ENCODE measurements at regions not wholly inside any gene's neighbourhood (a gene's known extent, or its start where the extent isn't known, plus 50 kb on each side); places are given as distances from the start of the nearest gene placed in this dataset.

DNA sequence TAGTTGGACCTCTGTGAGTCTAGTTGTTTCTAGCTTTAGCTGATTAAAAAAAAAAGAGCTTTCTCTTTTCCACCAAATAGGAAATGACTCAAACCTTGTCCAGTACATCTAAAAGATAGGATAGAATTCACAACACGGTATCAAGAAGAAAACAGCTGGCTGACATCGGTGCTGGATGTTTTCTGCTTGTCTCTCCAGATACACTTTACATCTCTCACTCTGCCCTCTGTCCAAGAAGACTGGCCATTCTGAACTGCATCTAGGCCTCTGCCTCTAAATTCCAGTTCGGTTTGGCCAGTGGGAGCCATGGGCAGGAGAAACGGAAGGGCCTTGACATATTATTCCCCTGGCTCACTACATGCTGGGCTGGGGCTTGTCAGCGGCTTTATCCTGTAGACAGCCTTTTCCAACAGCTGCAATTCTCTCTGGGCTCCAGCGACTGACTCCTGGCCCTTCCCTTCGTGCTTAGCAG lies 57.3 kb upstream of the SHISA3 start:
- H3K27ac ChIP-seq (ENCODE audit: insufficient read length, low read depth, low read length) = no peak overlapping the region
- H3K4me1 ChIP-seq (ENCODE audit: insufficient read depth, low read length) = peaks cover 6% of the 10 kb centered on the region; the same call in 1 of the 2 replicates
- H3K23ac ChIP-seq (ENCODE audit: insufficient read length, low read depth, low read length) = no peak overlapping the region
- H4K8ac ChIP-seq (replicated peaks; ENCODE audit: insufficient read length, low read depth, low read length) = no peak overlapping the region
- H4K20me1 ChIP-seq (ENCODE audit: control insufficient read depth, insufficient read depth, insufficient read length) = no peaks in the 10 kb centered on the region
- no peak overlapping the region for H4K91ac ChIP-seq (ENCODE audit: insufficient read length, low read depth, low read length)
- H3K18ac ChIP-seq (ENCODE audit: insufficient read length, low read depth, low read length) = no peak overlapping the region
- no peaks in the 10 kb centered on the region for H3K9me3 ChIP-seq (ENCODE audit: control insufficient read depth, low read depth, low read length)
- no peak for DNase-seq
- no peak overlapping the region for H2BK120ac ChIP-seq (ENCODE audit: low read depth, low read length, poor library complexity, severe bottlenecking)
- H3K79me2 ChIP-seq (ENCODE audit: insufficient read depth, low read length) = no peaks in the 10 kb centered on the region
- no peak overlapping the region for H3K56ac ChIP-seq (ENCODE audit: insufficient read length, low read depth, low read length)
- peak overlapping the region in 1 of 3 experiments; percentile 83; a peak in 2 of 7 replicates for H3K27ac Mint-ChIP-seq
- H3K79me1 ChIP-seq (ENCODE audit: insufficient read depth, low read depth, low read length, poor library complexity, severe bottlenecking) = no peaks in the 10 kb centered on the region
- no peak overlapping the region for H3K14ac ChIP-seq (ENCODE audit: insufficient read depth, low read length)
- H2BK5ac ChIP-seq (ENCODE audit: insufficient read length, low read length) = no peak overlapping the region
- peaks cover 33 to 42% of the 10 kb centered on the region in 2 experiments for H3K4me1 Mint-ChIP-seq
- H3K4me3 Mint-ChIP-seq = no peak overlapping the region
- H3K27me3 ChIP-seq (ENCODE audit: insufficient read depth, low read length) = no peaks in the 10 kb centered on the region
- no peak overlapping the region for H2BK20ac ChIP-seq (ENCODE audit: low read depth, low read length, poor library complexity, severe bottlenecking)
- WGBS (ENCODE audit: extremely low coverage, insufficient read length, low lambda C conversion rate) = no CpG with 5 or more reads among the region's 7 CpGs
- TF ChIP-seq, protein P1, sequence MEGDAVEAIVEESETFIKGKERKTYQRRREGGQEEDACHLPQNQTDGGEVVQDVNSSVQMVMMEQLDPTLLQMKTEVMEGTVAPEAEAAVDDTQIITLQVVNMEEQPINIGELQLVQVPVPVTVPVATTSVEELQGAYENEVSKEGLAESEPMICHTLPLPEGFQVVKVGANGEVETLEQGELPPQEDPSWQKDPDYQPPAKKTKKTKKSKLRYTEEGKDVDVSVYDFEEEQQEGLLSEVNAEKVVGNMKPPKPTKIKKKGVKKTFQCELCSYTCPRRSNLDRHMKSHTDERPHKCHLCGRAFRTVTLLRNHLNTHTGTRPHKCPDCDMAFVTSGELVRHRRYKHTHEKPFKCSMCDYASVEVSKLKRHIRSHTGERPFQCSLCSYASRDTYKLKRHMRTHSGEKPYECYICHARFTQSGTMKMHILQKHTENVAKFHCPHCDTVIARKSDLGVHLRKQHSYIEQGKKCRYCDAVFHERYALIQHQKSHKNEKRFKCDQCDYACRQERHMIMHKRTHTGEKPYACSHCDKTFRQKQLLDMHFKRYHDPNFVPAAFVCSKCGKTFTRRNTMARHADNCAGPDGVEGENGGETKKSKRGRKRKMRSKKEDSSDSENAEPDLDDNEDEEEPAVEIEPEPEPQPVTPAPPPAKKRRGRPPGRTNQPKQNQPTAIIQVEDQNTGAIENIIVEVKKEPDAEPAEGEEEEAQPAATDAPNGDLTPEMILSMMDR (conservative IDR thresholded peaks at IDR 0.05) = no peak
- H3K9me3 Mint-ChIP-seq = no peaks in the 10 kb centered on the region
- no peak overlapping the region for H3K9ac ChIP-seq (ENCODE audit: extremely low read depth, insufficient read length, low read length)
- H2AK5ac ChIP-seq (ENCODE audit: insufficient read length, low read length) = no peak overlapping the region
- H3K27me3 Mint-ChIP-seq (ENCODE audit: low read depth) = no peaks in the 10 kb centered on the region; the same call in 1 of the 2 replicates
- H3K23me2 ChIP-seq (ENCODE audit: insufficient read length, low read depth, low read length, poor library complexity, severe bottlenecking) = no peaks in the 10 kb centered on the region
- no peak overlapping the region for H3T11ph ChIP-seq (ENCODE audit: low read length)
- no peak overlapping the region for H2AFZ ChIP-seq (ENCODE audit: low read length)
- H2BK15ac ChIP-seq (ENCODE audit: low read depth, low read length) = no peak overlapping the region
- no peaks in the 10 kb centered on the region; a peak in 1 of 7 replicates for H3K36me3 Mint-ChIP-seq (ENCODE audit: insufficient read depth in 1 of 3, low read depth in 3 of 3)
- H3K4ac ChIP-seq (ENCODE audit: low read depth, low read length) = no peak overlapping the region
- no peak overlapping the region for H2BK12ac ChIP-seq (ENCODE audit: insufficient read length, low read depth, low read length)
- H4K5ac ChIP-seq (ENCODE audit: insufficient read length, low read depth, low read length) = no peak overlapping the region
- H3K4me2 ChIP-seq (ENCODE audit: insufficient read depth, insufficient read length, low read length) = no peak overlapping the region

Data from H9 (cell line).